HEK293 (cell line): ENCODE measurements at regions not wholly inside any gene's neighbourhood (a gene's known extent, or its start where the extent isn't known, plus 50 kb on each side); places are given as distances from the start of the nearest gene placed in this dataset.

Source experiments
- BCL11A ChIP-seq: fragments of 450-650 bp; formaldehyde crosslinking; IDR thresholded peaks from 2 replicates; pipeline ENCODE4 v1.5.1; 2016; ENCODE audit warnings: low read depth, missing biosample characterization, missing genetic modification characterization
- CTCF ChIP-seq: fragments of 450-650 bp; formaldehyde crosslinking; IDR thresholded peaks from 2 replicates; pipeline ENCODE4 v1.5.1; 2016; ENCODE audit warnings: missing biosample characterization, missing genetic modification characterization
- OSR2 ChIP-seq: fragments of 450-650 bp; formaldehyde crosslinking; IDR thresholded peaks from 2 replicates; pipeline ENCODE4 v1.5.1; 2016; ENCODE audit warnings: missing biosample characterization, missing genetic modification characterization
- ZNF10 ChIP-seq: fragments of 450-650 bp; formaldehyde crosslinking; IDR thresholded peaks from 2 replicates; pipeline ENCODE4 v1.5.1; 2017; ENCODE audit warnings: missing biosample characterization, missing genetic modification characterization
- ZNF121 ChIP-seq: fragments of 450-650 bp; formaldehyde crosslinking; IDR thresholded peaks from 2 replicates; pipeline ENCODE4 v1.5.1; 2016; ENCODE audit warnings: missing biosample characterization, missing genetic modification characterization
- ZNF146 ChIP-seq: fragments of 450-650 bp; formaldehyde crosslinking; IDR thresholded peaks from 2 replicates; pipeline ENCODE4 v1.5.1; 2016; ENCODE audit warnings: missing biosample characterization, missing genetic modification characterization
- ZNF302 ChIP-seq: fragments of 450-650 bp; formaldehyde crosslinking; IDR thresholded peaks from 2 replicates; pipeline ENCODE4 v1.5.1; 2016; ENCODE audit warnings: missing biosample characterization, missing genetic modification characterization, low read depth
- ZNF350 ChIP-seq: fragments of 450-650 bp; formaldehyde crosslinking; IDR thresholded peaks from 2 replicates; pipeline ENCODE4 v1.5.0; 2017; ENCODE audit warnings: missing biosample characterization, mild to moderate bottlenecking, missing genetic modification characterization
- ZNF394 ChIP-seq: fragments of 450-650 bp; formaldehyde crosslinking; IDR thresholded peaks from 2 replicates; pipeline ENCODE4 v1.5.1; 2016; ENCODE audit warnings: missing biosample characterization, missing genetic modification characterization, mild to moderate bottlenecking, moderate library complexity, borderline replicate concordance
- ZNF513 ChIP-seq: fragments of 450-650 bp; IDR thresholded peaks from 2 replicates; pipeline ENCODE4 v1.5.1; 2018; ENCODE audit warnings: missing biosample characterization, missing genetic modification characterization
- ZNF768 ChIP-seq: fragments of 450-650 bp; formaldehyde crosslinking; IDR thresholded peaks from 2 replicates; pipeline ENCODE4 v1.5.1; 2018; ENCODE audit warnings: missing biosample characterization, mild to moderate bottlenecking, missing genetic modification characterization

- TF ChIP-seq CTCF (tag by site-specific recombination) (no peak), ZNF768 (tag by site-specific recombination) (no peak), OSR2 (tag by site-specific recombination) (no peak), ZNF394 (tag by site-specific recombination) (no peak), ZNF10 (tag by site-specific recombination) (no peak), ZNF121 (tag by site-specific recombination) (no peak), ZNF513 (no peak), ZNF302 (tag by site-specific recombination) (no peak), BCL11A (tag by site-specific recombination) (no peak), ZNF350 (tag by site-specific recombination) (no peak), ZNF146 (tag by site-specific recombination) (no peak)
Observed at GRCh38 chr14:106662936-106663550, 1136.7 kb downstream of the TMEM121 start.
